PC-3 (cell line): ENCODE measurements at regions not wholly inside any gene's neighbourhood (a gene's known extent, or its start where the extent isn't known, plus 50 kb on each side); places are given as distances from the start of the nearest gene placed in this dataset.

Source experiments
- ATAC-seq: fragments of 200-7000 bp; cut with Tn5 transposase; 2 replicates; pipeline ENCODE4 v1.9.1; 2020; ENCODE audit warnings: mild to moderate bottlenecking, moderate library complexity
- BruUV-seq: library from RNA; stranded (reverse); fragments of 400-500 nt; replicated peaks from 2 replicates; lab custom pipeline; 2021; lab: Mats Ljungman, UMichigan
- CTCF ChIA-PET: fragments of 300-600 bp; sonication (Branson Sonifier 250); formaldehyde crosslinking; loops from one replicate; lab custom pipeline; 2022; ENCODE audit warnings: antibody characterized with exemption; lab: Charles Lee
- POLR2A ChIA-PET: fragments of 300-600 bp; sonication (Branson Sonifier 250); formaldehyde crosslinking; loops from one replicate; lab custom pipeline; 2022; ENCODE audit warnings: antibody characterized with exemption; ENCODE audit not compliant: unreplicated experiment; lab: Charles Lee
- DNase-seq: peaks from one replicate; pipeline ENCODE4 v3.0.0-alpha.2; 2015
- H2AFZ ChIP-seq: fragments of 300-600 bp; sonication (generic); 2 replicates; pipeline ENCODE4 v1.6.0; 2016; ENCODE audit warnings: antibody characterized with exemption, low read length
- H3F3A ChIP-seq: fragments of 300-600 bp; sonication (generic); one replicate; pipeline ENCODE4 v1.6.0; 2017; ENCODE audit warnings: antibody characterized with exemption, low read length, control low read depth, mild to moderate bottlenecking; ENCODE audit not compliant: unreplicated experiment
- H3K27ac ChIP-seq: fragments of 300-600 bp; sonication (generic); 2 replicates; pipeline ENCODE4 v1.5.1; 2016; ENCODE audit warnings: mild to moderate bottlenecking, low read length
- H3K27me3 ChIP-seq: fragments of 300-600 bp; sonication (generic); 2 replicates; pipeline ENCODE4 v1.6.1; 2016; ENCODE audit warnings: low read length, mixed read lengths
- H3K36me3 ChIP-seq: fragments of 300-600 bp; sonication (generic); 2 replicates; pipeline ENCODE4 v1.6.1; 2016; ENCODE audit warnings: low read depth, mixed run types, low read length, mixed read lengths
- H3K4me1 ChIP-seq: fragments of 300-600 bp; sonication (generic); 2 replicates; pipeline ENCODE4 v1.5.1; 2016; ENCODE audit warnings: low read length; ENCODE audit not compliant: insufficient read depth
- H3K4me2 ChIP-seq: fragments of 300-600 bp; sonication (generic); 2 replicates; pipeline ENCODE4 v1.6.0; 2016; ENCODE audit warnings: low read length
- H3K4me3 ChIP-seq: fragments of 300-600 bp; sonication (generic); 2 replicates; pipeline ENCODE4 v1.5.1; 2016; ENCODE audit warnings: mild to moderate bottlenecking, low read length, mixed read lengths
- H3K79me2 ChIP-seq: fragments of 300-600 bp; sonication (generic); 2 replicates; pipeline ENCODE4 v1.6.1; 2017; ENCODE audit warnings: low read length, mixed read lengths
- H3K9ac ChIP-seq: fragments of 300-600 bp; sonication (generic); 2 replicates; pipeline ENCODE4 v1.6.0; 2016; ENCODE audit warnings: mild to moderate bottlenecking, low read length
- H3K9me2 ChIP-seq: fragments of 300-600 bp; sonication (generic); replicated peaks from 2 replicates; pipeline ENCODE4 v1.6.1; 2016; ENCODE audit warnings: mixed run types, low read length, mixed read lengths
- H3K9me3 ChIP-seq: fragments of 300-600 bp; sonication (generic); 2 replicates; pipeline ENCODE4 v1.6.1; 2016; ENCODE audit warnings: low read length, mixed read lengths
- H4K20me1 ChIP-seq: fragments of 300-600 bp; sonication (generic); 2 replicates; pipeline ENCODE4 v1.6.1; 2016; ENCODE audit warnings: low read length, mixed read lengths
- EZH2 ChIP-seq: fragments of 300-600 bp; sonication (generic); IDR thresholded peaks from one replicate; pipeline ENCODE4 v1.6.1; 2017; ENCODE audit warnings: antibody characterized with exemption, mild to moderate bottlenecking, low read length; ENCODE audit not compliant: unreplicated experiment
- EZH2phosphoT487 ChIP-seq: fragments of 300-600 bp; sonication (generic); IDR thresholded peaks from 2 replicates; pipeline ENCODE4 v1.6.1; 2018; ENCODE audit warnings: mild to moderate bottlenecking, antibody characterized with exemption, low read length, borderline replicate concordance
- intact Hi-C: fragments of 100-400 bp; cut with micrococcal nuclease; formaldehyde crosslinking; loops from 2 replicates; pipeline ENCODE4 v1.9.0; 2023
- TF ChIP-seq, protein P1 (sequence below): fragments of 300-600 bp; sonication (generic); conservative IDR thresholded peaks from 2 replicates; pipeline ENCODE4 v1.5.1; 2017; ENCODE audit warnings: antibody characterized with exemption, low read depth, mild to moderate bottlenecking, low read length

DNA sequence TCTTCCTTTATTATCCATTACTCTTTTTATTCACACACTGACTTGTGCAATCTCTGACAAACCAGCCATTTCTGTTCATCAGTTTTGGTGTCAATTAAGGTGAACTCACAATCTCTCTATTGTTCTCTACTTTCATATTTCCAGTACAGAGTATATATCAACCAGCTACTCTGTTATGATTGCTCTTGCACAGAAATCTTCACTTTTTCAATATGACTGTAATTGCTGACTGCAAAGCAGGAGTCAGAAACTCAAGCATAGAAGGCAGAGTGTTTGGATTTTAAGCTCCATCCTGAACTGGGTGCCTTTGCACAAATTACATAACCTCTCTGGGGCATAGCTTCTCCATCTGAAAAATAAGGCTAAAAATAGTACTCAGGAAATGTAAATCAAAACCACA lies 1042.0 kb downstream of the GRM8 start:
- CTCF ChIA-PET: no interaction called here
- POLR2A ChIA-PET: no interaction called here

DNA sequence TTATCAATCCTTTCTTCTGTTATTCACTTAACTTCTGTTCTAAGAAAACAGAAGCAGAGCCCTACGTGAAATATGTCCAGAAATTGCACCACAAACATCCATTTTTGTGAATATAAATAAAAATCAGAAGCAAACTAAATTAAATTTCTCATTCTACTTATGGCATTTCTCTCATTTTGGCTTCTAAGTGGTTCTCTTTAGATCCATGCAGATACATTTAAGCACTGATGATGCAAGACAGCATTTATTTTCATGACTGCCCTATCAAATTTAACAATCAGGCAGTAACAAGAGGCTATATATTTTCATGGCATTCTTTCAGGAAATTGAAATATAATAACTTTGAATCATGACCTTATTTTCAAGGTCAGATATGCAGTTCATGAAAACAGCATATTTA lies 1049.6 kb downstream of the GRM8 start:
- H3K79me2 ChIP-seq: no peaks in the 10 kb centered on the region
- ChIA-PET POLR2A (no interaction called here), CTCF (no interaction called here)
- BruUV-seq: no TSS peak
- H4K20me1 ChIP-seq: no peaks in the 10 kb centered on the region
- H3K4me3 ChIP-seq: no peak overlapping the region
- no peaks in the 10 kb centered on the region for H3K27me3 ChIP-seq
- no peak overlapping the region for H2AFZ ChIP-seq
- peaks cover 12% of the 10 kb centered on the region; the same call in 1 of the 2 replicates for H3K9me3 ChIP-seq
- intact Hi-C loops: no loop called here
- no peak for DNase-seq
- no peaks in the 10 kb centered on the region for H3K36me3 ChIP-seq
- no peaks in the 10 kb centered on the region for H3K4me1 ChIP-seq
- no peaks in the 10 kb centered on the region for H3K9me2 ChIP-seq
- H3K9ac ChIP-seq: no peak overlapping the region
- no peaks in the 10 kb centered on the region for H3F3A ChIP-seq
- H3K27ac ChIP-seq: no peak overlapping the region
- no peak overlapping the region for H3K4me2 ChIP-seq
- ATAC-seq: no peak
- TF ChIP-seq, protein P1, sequence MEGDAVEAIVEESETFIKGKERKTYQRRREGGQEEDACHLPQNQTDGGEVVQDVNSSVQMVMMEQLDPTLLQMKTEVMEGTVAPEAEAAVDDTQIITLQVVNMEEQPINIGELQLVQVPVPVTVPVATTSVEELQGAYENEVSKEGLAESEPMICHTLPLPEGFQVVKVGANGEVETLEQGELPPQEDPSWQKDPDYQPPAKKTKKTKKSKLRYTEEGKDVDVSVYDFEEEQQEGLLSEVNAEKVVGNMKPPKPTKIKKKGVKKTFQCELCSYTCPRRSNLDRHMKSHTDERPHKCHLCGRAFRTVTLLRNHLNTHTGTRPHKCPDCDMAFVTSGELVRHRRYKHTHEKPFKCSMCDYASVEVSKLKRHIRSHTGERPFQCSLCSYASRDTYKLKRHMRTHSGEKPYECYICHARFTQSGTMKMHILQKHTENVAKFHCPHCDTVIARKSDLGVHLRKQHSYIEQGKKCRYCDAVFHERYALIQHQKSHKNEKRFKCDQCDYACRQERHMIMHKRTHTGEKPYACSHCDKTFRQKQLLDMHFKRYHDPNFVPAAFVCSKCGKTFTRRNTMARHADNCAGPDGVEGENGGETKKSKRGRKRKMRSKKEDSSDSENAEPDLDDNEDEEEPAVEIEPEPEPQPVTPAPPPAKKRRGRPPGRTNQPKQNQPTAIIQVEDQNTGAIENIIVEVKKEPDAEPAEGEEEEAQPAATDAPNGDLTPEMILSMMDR: no peak
- TF ChIP-seq EZH2 (no peak), EZH2phosphoT487 (no peak)

More for the DNA sequence above, 1042.0 kb downstream of the GRM8 start:
- ATAC-seq: no peak
- Histone ChIP-seq H3K9me3 (peaks cover 8% of the 10 kb centered on the region; the same call in 1 of the 2 replicates), H3K27me3 (no peaks in the 10 kb centered on the region), H4K20me1 (no peaks in the 10 kb centered on the region), H3K9me2 (no peaks in the 10 kb centered on the region), H3K79me2 (no peaks in the 10 kb centered on the region), H3K4me1 (no peaks in the 10 kb centered on the region), H3K9ac (no peak overlapping the region), H3K4me2 (no peak overlapping the region), H2AFZ (no peak overlapping the region), H3F3A (no peaks in the 10 kb centered on the region), H3K4me3 (no peak overlapping the region), H3K27ac (no peak overlapping the region), H3K36me3 (no peaks in the 10 kb centered on the region)
- no peak for DNase-seq
- TF ChIP-seq, protein P1: no peak
- no peak for TF ChIP-seq EZH2
- TF ChIP-seq EZH2phosphoT487: no peak
- intact Hi-C loops: no loop called here
- no TSS peak for BruUV-seq

GRCh38 chr7:126202177-126202576 lies 1050.6 kb downstream of the GRM8 start:
- no peak overlapping the region for H3K9ac ChIP-seq
- no peak overlapping the region for H3K27ac ChIP-seq
- no peaks in the 10 kb centered on the region for H3F3A ChIP-seq
- peaks cover 16% of the 10 kb centered on the region; the same call in 1 of the 2 replicates for H3K9me3 ChIP-seq
- intact Hi-C loops: no loop called here
- H3K4me2 ChIP-seq: no peak overlapping the region
- POLR2A ChIA-PET: no interaction called here
- H3K4me3 ChIP-seq: no peak overlapping the region
- H3K79me2 ChIP-seq: no peaks in the 10 kb centered on the region
- CTCF ChIA-PET: no interaction called here
- DNase-seq: no peak
- no peaks in the 10 kb centered on the region for H3K9me2 ChIP-seq
- no peaks in the 10 kb centered on the region for H4K20me1 ChIP-seq
- BruUV-seq: no TSS peak
- no peak overlapping the region for H2AFZ ChIP-seq
- no peak for ATAC-seq
- TF ChIP-seq, protein P1: no peak
- TF ChIP-seq EZH2phosphoT487: no peak
- TF ChIP-seq EZH2: no peak
- no peaks in the 10 kb centered on the region for H3K36me3 ChIP-seq
- no peaks in the 10 kb centered on the region for H3K4me1 ChIP-seq
- H3K27me3 ChIP-seq: no peaks in the 10 kb centered on the region
